ENCODE measurements at regions not wholly inside any gene's neighbourhood (a gene's known extent, or its start where the extent isn't known, plus 50 kb on each side); places are given as distances from the start of the nearest gene placed in this dataset.

- Histone ChIP-seq H3K4me1 (ENCODE audit: control insufficient read depth in 1 of 2, insufficient read depth in 2 of 2, low read length in 2 of 2) (no peaks in the 10 kb centered on the region), H3K4me2 (ENCODE audit: low read length) (no peak overlapping the region), H4K20me1 (ENCODE audit: insufficient read depth) (no peaks in the 10 kb centered on the region), H3K4me3 (replicated peaks in 1 of 2; ENCODE audit: low read depth in 1 of 2, low read length in 2 of 2) (no peak overlapping the region), H3K9me2 (ENCODE audit: insufficient read depth) (no peaks in the 10 kb centered on the region), H3K79me2 (ENCODE audit: insufficient read depth, low read length) (no peaks in the 10 kb centered on the region), H3K27me3 (ENCODE audit: insufficient read depth, low read length) (peaks cover 87% of the 10 kb centered on the region), H3K36me3 (ENCODE audit: control insufficient read depth in 1 of 2, insufficient read depth in 2 of 2, low read length in 2 of 2) (no peaks in the 10 kb centered on the region), H3K9ac (ENCODE audit: low read length) (no peak overlapping the region), H2AFZ (ENCODE audit: low read depth, low read length, poor library complexity, severe bottlenecking) (no peak overlapping the region), H3K9me3 (ENCODE audit: control insufficient read depth in 1 of 2, insufficient read depth in 1 of 2, low read depth in 1 of 2, low read length in 2 of 2) (no peaks in the 10 kb centered on the region), H3K27ac (ENCODE audit: low read depth, low read length) (no peak overlapping the region)
- ATAC-seq (no peak), DNase-seq (ENCODE audit: low read depth, low spot score) (no peak)
- POLR2A ChIA-PET: no interaction called here
- no TSS peak for BruUV-seq (replicated peaks)
- no peak for TF ChIP-seq POLR2A (IDR thresholded peaks at IDR 0.05; ENCODE audit: borderline replicate concordance, extremely low read depth, insufficient read depth, insufficient read length)
- TF ChIP-seq TCF7L2 (IDR thresholded peaks at IDR 0.05; ENCODE audit: borderline replicate concordance, extremely low read depth, insufficient read depth, insufficient read length): no peak
- TF ChIP-seq SP1 (IDR thresholded peaks at IDR 0.05; ENCODE audit: low read depth): no peak
- no peak for TF ChIP-seq FOSL1 (IDR thresholded peaks at IDR 0.05; ENCODE audit: low read depth)
- no peak for TF ChIP-seq ATF3 (IDR thresholded peaks at IDR 0.05)
- no peak for TF ChIP-seq MAX (IDR thresholded peaks at IDR 0.05)
- no peak for TF ChIP-seq POLR2AphosphoS5 (IDR thresholded peaks at IDR 0.05; ENCODE audit: low read depth, low read length)
- no peak for TF ChIP-seq ZFX (IDR thresholded peaks at IDR 0.05)
- no peak for TF ChIP-seq ZBTB33 (IDR thresholded peaks at IDR 0.05; ENCODE audit: extremely low read depth, insufficient replicate concordance, low read length)
- TF ChIP-seq ZNF274 (IDR thresholded peaks at IDR 0.05; ENCODE audit: low read depth, low read length): no peak
- RAD21 ChIA-PET (ENCODE audit: low non-redundant PET in 1 of 2, low total read pairs in 2 of 2, uncharacterized antibody in 2 of 2, unreplicated experiment in 2 of 2): no interaction called here
- CTCF ChIA-PET: no interaction called here
- intact Hi-C loops (cut with micrococcal nuclease): no loop called here
These were observed 169.3 kb upstream of the ZC3H12A start for GRCh38 chr1:37305108-37305507.

All from HCT116 (cell line).